Epithelial cell of proximal tubule (primary cell): ENCODE measurements at regions not wholly inside any gene's neighbourhood (a gene's known extent, or its start where the extent isn't known, plus 50 kb on each side); places are given as distances from the start of the nearest gene placed in this dataset.

Source experiments
- DNase-seq: peaks from one replicate; pipeline ENCODE4 v3.0.0-alpha.2; 2011; ENCODE audit warnings: low read depth
- H3K4me3 ChIP-seq: 2 replicates; pipeline ENCODE4 v1.5.1; 2011; ENCODE audit warnings: low read depth, mild to moderate bottlenecking, low read length
- CTCF ChIP-seq: conservative IDR thresholded peaks from 2 replicates; pipeline ENCODE4 v1.5.1; 2012; ENCODE audit warnings: low read depth, mild to moderate bottlenecking, low read length

- no peak for DNase-seq
- H3K4me3 ChIP-seq = no peak overlapping the region
- no peak for TF ChIP-seq CTCF
These were observed 205.9 kb upstream of the SVIL start for GRCh38 chr10:29840516-29841276.

- TF ChIP-seq CTCF = no peak
- DNase-seq = no peak
- no peak overlapping the region for H3K4me3 ChIP-seq
These were observed 205.2 kb upstream of the SVIL start for GRCh38 chr10:29839826-29840515.

GRCh38 chr10:29838539-29838938 is 203.8 kb upstream of the SVIL start:
- no peak for DNase-seq
- no peak for TF ChIP-seq CTCF
- H3K4me3 ChIP-seq = no peak overlapping the region

GRCh38 chr10:29837586-29837985 is 202.8 kb upstream of the SVIL start:
- H3K4me3 ChIP-seq = no peak overlapping the region
- no peak for TF ChIP-seq CTCF
- DNase-seq = no peak

- no peak for DNase-seq
- H3K4me3 ChIP-seq = no peak overlapping the region
- no peak for TF ChIP-seq CTCF
These were observed 201.6 kb upstream of the SVIL start for GRCh38 chr10:29836396-29836795.

GRCh38 chr10:29835055-29835454 is 200.3 kb upstream of the SVIL start:
- no peak for TF ChIP-seq CTCF
- H3K4me3 ChIP-seq = no peak overlapping the region
- DNase-seq = no peak
